NCI-H510A (cell line): ENCODE measurements at regions not wholly inside any gene's neighbourhood (a gene's known extent, or its start where the extent isn't known, plus 50 kb on each side); places are given as distances from the start of the nearest gene placed in this dataset.

Source experiments
- DNase-seq: peaks from one replicate; lab custom pipeline; 2025; lab: John Stamatoyannopoulos, UW

DNA sequence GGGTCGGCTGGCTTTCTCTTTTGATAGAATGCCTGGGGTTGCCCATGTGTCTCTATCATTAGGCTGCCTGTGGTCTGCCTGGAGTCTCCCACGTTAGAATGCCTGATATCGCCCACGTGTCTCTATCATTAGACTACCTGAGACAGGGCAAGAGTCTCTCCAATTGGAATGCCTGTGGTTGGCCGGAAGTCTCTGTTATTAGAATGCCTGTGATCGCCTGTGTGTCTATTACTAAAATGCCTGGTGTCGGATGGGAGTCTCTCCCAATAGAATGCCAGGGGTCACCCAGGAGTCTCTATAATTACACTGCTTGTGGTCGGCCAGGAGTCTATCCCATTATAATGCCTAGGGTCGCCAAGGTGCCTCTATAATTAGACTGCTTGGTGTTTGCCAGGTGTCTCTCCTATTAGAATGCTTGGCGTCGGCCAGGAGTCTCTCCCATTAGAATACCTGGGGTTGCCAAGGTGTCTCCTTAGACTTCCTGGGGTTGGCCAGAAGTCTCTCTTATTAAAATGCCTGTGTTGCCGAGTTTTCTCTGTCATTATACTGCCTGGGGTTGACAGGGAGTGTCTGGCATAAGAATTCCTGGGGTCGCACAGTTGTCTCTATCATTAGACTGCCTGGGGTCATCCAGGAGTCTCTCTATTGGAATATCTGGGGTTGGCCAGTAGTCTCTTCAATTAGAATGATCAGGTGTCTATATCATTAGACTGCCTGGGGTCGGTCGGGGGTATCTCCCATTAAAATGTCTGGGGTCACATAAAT, 2272.8 kb downstream of the TP53TG3F start:
- DNase-seq: no peak

DNA sequence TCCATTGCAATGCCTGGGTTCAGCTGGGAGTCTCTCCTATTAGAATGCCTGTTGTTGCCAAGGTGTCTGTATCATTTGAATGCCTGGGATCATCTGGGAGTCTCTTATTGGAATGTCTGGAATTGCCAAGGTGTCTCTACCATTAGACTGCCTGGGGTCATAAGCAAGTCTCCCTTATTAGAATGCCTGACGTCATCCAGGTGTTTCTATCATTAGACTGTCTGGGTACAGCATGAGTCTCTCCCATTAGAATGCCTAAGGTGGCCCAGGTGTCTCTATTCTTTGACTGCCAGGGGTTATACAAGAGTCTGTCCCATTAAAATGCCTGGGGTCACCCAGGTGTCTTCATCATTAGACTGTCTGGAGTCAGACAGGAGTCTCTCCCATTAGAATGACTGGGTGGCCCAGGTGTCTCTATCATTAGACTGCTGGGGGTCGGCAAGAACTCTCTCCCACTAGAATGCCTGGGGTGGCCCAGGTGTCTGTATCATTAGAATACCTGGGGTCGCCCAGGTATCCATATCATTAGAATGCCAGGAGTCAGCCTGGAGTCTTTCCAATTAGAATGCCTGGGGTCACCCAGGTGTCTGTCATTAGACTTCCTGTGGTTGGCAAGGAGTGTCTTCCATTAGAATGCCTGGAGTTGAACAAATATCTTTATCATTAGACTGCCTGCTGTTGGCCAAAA, 2274.0 kb downstream of the TP53TG3F start:
- DNase-seq: no peak

DNA sequence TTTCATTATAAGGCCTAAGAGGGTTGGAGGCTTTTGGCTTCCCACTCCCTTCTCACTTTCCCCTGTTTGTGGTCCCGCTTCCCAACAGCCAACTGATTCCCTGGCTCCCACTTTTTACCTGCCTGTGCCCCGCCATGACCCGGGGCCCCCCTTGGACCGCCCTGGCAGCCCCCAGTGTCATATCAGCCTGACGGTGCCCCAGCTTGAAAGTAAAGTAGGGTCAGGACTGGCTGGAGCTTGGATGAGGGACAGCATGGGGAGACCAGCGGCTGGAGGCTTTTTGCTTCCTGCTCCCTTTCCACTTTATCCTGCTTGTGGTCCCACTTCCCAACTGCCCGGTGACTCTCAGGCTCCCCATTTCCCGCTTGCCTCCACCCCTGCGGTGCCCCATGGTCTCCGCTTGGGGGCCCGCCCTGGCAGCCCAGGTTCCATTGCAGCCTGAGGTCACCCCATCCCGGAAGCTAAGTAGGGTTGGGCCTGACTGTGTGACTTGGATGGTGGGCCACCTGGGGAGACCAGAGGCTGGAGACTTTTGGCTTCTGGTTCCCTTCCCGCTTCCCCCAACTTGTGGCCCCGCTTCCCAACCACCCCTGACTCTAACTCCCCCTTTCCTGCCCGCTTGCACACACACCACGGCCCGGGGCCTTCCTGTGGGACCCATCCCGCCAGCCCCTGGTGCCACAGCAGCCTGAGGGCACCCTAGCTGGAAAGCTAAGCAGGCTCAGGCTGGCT, 2274.7 kb downstream of the TP53TG3F start:
- no peak for DNase-seq

DNA sequence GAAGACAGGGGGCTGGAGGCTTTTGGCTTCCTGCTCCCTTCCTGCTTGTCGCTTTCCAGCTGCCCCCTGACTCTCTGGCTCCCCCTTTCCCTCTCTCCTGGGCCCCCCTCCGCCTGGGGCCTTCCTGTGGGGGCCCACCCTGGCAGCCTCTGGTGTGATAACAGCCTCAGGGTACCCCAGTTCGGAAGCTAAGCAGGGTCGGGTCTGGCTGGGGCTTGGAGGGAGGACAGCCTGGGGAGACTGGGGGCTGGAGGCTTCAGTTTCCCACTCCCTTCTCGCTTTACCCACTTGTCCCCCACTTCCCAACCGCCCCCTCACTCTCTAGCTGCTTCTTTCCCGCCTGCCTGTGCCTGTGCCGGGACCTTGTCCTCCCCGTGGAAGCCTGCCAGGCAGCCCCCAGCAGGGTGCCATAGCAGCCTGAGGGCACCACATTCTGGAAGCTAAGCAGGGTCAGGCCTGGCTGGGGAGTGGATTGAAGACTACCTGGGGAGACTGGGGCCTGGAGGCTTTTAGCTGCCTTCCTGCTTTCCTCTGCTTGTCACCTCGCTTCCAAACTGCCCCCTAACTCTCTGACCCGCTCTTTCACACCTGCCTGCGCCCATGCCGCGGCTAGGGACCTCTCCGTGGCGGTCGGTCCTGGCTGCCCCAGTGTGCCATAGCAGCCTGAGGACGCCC, 2275.5 kb downstream of the TP53TG3F start:
- DNase-seq: no peak

DNA sequence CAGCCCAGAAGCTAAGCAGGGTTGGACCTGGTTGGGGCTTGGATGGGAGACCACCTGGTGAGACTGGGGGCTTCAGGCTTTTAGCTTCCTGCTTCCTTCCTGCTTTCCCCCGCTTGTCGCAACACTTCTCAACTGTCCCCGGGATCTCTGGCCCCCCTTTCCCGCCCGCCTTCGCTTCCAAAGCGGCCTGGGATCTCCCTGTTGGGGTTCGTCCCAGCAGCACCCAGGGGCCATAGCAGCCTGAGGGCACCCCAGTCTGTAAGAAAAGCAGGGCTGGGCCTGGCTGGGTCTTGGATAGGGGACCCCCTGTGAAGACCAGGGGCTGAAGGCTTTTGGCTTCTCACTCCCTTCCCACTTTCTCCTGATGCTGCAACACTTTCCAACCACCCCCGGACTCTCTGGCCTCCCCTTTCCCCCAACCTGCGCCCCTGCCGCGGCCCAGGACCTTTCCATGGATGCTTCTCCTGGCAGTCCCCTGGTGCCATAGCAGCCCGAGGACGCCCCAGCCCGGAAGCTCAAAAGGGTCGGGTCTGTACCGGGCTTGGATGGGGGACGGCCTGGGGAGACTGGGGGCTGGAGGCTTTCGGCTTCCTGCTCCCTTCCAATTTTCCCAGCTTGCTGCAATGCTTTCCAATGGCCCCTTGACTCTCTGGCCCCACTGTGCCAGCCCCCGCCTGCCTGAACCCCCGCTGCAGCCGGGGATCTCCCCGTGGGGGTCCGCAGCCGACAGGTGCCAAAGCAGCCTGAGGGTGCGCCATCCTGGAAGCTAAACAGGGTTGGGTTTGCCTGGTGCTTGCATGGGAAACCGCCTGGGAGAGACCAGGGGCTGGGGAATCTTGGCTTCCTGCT, 2276.2 kb downstream of the TP53TG3F start:
- no peak for DNase-seq

DNA sequence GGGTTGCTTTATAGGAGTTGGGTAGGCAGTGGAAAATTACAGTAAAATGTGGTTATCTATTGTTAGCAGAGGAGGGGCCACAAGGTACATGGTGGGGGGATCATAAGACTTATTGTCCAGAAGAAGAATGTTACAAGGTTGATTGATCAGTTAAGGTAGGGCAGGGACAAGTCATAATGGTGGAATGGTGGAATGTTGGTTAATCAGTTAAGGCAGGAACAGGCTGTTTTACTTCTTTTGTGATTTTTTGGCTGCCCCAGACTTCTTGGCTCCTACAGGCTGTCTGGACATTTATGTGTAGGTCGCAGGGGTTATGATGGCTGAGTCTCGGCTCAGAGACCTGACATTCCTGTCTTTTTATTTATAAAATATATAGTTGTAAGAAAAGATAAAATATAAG, 2277.1 kb downstream of the TP53TG3F start:
- no peak for DNase-seq

DNA sequence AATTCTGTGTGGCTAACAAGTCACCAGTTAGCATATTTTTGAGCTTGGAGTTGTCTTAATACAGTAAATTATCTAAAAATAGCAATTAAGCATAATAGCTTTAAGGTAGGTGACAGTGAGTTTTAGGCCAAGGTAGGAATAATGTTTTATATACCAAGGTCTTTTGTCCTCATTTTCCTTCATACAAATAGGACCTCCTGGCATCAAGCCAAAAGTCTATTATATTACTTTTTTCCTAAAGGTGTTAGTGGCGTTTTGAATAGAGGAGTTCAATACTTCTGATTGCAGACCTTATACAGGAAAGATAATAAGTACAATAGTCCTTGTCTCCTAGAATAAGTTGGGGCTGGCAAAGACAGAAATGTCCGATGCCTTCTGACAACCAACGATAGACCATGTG, 2277.7 kb downstream of the TP53TG3F start:
- DNase-seq: no peak

DNA sequence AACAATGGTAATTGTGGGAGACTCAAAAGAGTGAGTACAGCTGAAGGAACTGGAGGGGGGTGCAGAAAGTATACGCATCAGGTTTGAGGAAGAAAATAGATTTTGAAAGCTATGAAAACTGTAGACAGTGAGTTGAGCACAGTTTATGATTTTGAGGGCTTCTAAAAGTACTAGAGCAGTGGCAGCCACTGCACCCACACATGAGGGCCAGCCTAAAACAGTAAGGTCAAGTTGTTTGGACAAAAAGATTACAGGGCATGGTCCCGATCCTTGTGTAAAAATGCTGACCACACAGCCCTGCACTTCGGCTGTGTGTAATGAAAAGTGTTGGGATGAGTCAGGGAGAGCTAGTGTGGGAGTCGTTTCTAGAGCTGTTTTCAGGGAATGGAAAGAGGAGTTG, 2282.1 kb downstream of the TP53TG3F start:
- no peak for DNase-seq

DNA sequence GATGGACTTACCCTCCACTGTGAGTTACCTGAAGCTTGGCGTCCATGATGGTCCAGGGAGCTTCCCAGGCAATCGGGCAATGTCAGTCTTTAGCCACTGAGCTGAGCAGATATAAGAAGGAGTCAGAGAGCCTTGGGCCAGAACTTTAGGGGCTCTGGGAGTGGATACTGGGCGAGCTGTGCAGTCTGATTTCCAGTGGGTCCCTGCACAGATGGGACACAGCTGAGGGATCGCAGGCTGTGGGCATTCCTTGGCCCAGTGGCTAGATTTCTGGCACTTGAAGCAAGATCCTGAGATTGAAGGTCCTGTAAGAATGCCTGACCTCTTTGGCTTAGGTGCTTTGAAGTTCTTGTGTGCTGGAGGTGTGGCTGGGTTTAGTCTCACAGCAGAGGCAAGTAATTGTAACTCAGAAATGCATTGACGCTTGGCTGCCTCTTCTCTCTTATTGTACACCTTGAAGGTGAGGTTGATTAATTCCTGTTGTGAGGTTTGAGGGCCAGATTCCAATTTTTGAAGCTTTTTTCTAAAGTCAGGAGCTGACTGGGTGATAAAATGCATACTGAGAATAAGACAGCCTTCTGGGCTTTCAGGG, 2283.8 kb downstream of the TP53TG3F start:
- DNase-seq: no peak

DNA sequence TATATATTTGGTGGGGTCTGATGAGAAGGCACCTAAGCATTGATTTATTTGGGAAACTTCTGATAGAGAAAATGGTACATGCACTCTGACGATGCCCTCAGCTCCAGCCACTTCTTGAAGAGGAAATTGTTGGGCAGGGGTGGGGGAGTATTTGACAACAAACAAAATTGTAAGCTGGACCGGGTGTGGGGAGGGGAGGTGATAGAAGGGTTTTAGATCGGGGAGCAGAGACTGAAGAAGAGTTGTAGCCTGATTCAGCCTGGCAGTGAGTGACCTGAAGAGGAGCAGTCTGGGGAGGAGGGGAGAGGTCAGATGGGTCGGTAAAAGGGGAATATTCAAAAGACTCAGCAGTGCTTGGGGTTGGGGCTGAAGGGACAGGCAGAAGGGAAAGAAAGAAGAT, 2284.7 kb downstream of the TP53TG3F start:
- DNase-seq: no peak

DNA sequence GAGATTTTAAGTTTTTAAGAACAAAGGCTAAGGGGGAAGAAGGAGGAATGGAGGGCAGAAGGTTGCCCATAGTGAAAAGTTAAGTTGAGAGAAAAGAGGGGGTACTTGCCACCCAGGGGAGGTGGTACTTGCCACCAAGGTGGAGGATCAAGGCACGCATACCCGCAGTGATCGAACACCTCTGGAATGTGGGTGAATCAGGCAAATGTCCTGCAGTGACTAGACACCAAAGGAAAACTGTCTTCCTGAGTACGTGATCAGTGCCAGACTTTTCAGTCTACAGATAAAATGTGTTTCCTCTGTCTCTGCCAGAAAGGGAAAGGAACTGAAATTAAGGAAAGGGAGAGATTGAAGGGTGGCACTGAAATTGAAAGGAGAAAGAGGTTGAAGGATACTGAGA, 2285.3 kb downstream of the TP53TG3F start:
- no peak for DNase-seq

DNA sequence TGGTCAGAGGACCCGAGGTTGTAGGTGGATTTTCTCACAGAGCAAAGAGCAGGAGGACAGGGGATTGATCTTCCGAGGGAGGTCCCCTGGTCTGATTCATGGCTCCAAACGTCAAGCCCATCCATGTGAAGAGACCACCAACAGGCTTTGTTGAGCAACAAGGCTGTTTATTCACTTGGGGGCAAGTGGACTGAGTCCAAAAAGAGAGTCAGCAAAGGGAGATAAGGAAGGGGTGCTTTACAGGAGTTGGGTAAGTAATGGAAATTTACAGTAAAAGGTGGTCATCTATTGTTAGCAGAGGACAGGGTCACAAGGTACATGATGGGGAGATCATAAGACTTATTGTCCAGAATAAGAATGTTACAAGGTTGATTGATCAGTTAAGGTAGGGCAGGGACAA, 2285.8 kb downstream of the TP53TG3F start:
- no peak for DNase-seq

DNA sequence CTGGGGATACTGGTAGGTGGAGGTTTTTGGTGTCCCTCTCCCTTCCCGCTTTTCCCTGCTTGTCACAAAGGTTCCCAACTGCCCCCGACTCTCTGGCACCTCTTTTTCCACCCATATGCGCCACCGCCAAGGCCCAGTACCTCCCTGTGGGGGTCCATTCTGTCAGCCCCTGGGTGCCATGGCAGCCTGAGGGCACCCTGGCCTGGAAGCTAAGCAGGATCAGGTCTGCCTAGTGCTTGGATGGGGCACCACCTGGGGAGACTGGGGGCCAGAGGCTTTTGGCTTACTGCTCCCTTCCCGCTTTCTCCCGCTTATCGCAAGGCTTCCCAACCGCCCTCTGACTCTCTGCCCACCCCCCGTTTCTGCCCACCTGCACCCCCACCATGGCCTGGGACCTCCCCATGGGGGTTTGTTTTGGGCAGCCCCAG, 2286.4 kb downstream of the TP53TG3F start:
- no peak for DNase-seq

DNA sequence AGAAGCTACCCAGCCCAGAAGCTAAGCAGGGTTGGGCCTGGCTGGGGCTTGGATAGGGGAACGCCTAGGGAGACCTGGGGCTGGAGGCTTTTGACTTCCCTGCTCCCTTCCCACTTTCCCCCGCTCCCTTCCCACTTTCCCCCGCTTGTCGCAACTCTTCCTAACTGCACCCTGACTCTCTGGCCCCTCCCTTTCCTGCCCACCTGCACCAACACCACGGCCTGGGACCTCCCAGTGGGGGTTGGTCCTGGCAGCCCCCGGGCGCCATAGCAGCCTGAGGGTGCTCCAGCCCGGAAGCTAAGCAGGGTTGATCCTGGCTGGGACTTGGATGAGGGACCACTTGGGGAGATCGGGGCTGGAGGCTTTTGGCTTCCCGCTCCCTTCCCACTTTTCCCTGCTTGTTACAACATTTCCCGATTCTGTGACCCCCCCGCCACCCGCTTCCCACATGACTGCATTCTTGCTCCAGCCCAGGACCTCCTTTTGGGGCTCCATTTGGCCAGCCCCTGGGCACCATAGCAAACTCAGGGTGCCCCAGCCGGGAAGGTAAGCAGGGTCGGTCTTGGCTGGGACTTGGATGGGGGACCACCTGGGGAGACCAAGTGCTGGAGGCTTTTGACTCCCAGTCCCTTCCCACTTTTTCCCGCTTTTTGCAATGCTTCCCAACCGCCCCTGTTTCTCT, 2287.0 kb downstream of the TP53TG3F start:
- no peak for DNase-seq

DNA sequence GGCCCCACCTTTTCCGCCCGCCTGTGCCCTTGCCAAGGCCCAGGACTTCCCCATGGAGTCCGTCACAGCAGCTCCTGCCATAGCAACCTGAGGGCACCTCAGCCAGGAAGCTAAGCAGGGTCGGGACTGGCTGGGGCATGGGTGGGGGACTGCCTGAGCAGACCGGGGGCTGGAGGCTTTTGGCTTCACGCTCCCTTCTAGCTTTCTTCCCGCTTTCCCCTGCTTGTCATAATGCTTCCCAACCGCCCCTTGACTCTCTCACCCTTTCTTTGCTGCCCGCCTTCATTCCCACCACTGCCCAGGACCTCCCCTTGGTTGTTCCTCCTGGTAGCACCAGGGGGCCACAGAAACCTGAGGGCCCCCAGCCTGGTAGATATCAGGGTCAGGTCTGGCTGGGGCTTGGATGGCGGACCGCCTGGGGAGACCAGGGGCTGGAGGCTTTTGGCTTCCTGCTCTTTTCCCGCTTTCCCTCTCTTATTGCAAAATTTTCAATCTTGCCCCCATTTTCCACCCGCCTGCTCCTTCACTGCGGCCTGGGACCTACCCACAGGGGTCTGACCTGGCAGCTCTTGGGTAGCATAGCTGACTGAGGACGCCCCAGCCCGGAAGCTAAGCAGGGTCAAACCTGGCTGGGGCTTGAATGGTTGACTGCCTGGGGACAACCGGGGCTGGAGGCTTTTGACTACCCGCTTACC, 2287.7 kb downstream of the TP53TG3F start:
- DNase-seq: no peak

DNA sequence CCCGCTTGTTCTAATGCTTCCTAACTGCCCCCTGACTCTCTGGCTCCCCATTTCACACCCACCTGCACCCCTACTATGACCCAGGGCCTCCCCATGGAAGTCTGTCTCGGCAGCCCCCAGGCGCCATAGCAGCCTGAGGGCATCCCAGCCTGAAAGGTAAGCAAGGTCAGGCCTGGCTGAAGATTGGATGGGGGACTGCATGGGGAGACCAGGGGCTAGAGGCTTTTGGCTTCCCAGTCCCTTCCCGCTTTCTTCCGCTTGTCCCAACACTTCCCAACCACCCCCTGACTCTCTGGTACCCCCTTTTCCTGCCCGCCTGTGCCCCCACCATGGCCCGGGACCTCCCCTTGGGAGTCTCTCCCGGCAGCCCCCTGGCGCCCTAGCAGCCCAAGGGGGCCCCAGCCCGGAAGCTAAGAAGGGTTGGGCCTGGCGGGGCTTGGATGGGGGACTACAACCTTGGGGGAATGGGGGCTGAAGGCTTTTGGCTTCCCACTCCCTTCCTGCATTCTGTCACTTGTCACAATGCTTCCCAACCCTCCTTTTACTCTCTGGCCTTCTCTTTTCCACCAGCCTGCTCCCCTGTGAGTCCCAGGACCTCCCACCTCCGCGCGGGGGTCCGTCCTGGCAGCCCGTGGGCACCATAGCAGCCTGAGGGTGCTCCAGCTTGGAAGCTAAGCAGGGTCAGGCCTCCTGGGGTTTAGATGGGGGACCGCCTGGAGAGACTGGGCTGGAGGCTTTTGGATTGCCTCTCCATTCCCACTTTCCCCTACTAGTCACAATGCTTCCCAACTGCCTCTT, 2288.4 kb downstream of the TP53TG3F start:
- DNase-seq: no peak

DNA sequence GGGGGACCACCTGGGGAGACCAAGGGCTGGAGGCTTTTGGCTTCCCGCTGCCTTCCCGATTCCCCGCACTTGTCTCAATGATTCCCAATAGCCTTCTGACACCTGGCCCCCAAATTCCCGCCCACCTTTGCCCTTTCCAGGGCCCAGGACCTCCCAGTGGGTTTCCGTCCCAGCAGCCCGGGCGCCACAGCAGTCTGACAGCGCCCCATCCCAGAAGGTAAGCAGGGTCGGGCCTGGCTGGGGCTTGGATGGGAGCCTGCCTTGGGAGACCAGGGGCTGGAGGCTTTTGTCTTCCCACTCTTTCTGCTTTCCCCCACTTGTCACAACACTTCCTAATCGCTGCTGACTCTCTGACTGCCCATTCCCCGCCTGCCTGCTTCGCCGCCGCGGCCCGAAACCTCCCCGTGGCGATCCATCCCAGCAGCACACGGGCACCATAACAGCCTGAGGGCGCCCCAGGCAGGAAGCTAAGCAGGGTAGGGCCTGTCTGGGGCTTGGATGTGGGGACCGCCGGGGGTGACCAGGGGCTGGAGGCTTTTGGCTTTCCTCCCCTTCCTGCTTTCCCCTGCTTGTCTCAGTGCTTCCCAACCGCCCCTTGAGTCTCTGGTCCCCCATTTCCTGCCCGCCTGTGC, 2289.3 kb downstream of the TP53TG3F start:
- no peak for DNase-seq
